Hepatocyte (in vitro differentiated cells): ENCODE measurements at regions not wholly inside any gene's neighbourhood (a gene's known extent, or its start where the extent isn't known, plus 50 kb on each side); places are given as distances from the start of the nearest gene placed in this dataset.
A peak's percentile ranks its signal among the peaks of the same experiment; 100 is the strongest.

Experiments
- DNase-seq: peaks from one replicate; pipeline ENCODE4 v3.0.0-alpha.2; 2016; ENCODE audit warnings: low spot score
- H2AFZ ChIP-seq: fragments of 200-600 bp; sonication (generic); 2 replicates; pipeline ENCODE4 v1.6.0; 2016; ENCODE audit warnings: antibody characterized with exemption, mild to moderate bottlenecking
- H3K27ac ChIP-seq: fragments of 200-600 bp; sonication (generic); 2 replicates; pipeline ENCODE4 v1.5.1; 2016; ENCODE audit warnings: mild to moderate bottlenecking
- H3K27me3 ChIP-seq: fragments of 200-600 bp; sonication (generic); 2 replicates; pipeline ENCODE4 v1.6.1; 2016
- H3K36me3 ChIP-seq: fragments of 200-600 bp; sonication (generic); replicated peaks from 2 replicates; pipeline ENCODE4 v1.5.1; 2016; ENCODE audit warnings: low read depth; ENCODE audit not compliant: insufficient read depth
- H3K4me1 ChIP-seq: fragments of 200-600 bp; sonication (generic); 2 replicates; pipeline ENCODE4 v1.5.1; 2016; ENCODE audit warnings: mild to moderate bottlenecking, moderate library complexity; ENCODE audit not compliant: insufficient read depth
- H3K4me2 ChIP-seq: fragments of 200-600 bp; sonication (generic); 2 replicates; pipeline ENCODE4 v1.6.0; 2016
- H3K4me3 ChIP-seq: fragments of 200-600 bp; sonication (generic); 2 replicates; pipeline ENCODE4 v1.5.1; 2016; ENCODE audit warnings: mild to moderate bottlenecking
- H3K79me2 ChIP-seq: fragments of 200-600 bp; sonication (generic); 2 replicates; pipeline ENCODE4 v1.6.0; 2017; ENCODE audit warnings: mild to moderate bottlenecking
- H3K9me2 ChIP-seq: fragments of 200-600 bp; sonication (generic); replicated peaks from 2 replicates; pipeline ENCODE4 v1.6.0; 2017; ENCODE audit warnings: mild to moderate bottlenecking; ENCODE audit not compliant: insufficient read depth
- H3K9me3 ChIP-seq: fragments of 200-600 bp; sonication (generic); 2 replicates; pipeline ENCODE4 v1.5.1; 2016; ENCODE audit warnings: low read depth, mild to moderate bottlenecking
- H4K20me1 ChIP-seq: fragments of 200-600 bp; sonication (generic); 2 replicates; pipeline ENCODE4 v1.6.0; 2016; ENCODE audit warnings: mild to moderate bottlenecking; ENCODE audit not compliant: insufficient read depth, poor library complexity, severe bottlenecking
- EZH2 ChIP-seq: fragments of 200-600 bp; sonication (generic); IDR thresholded peaks from 2 replicates; pipeline ENCODE4 v1.6.1; 2016; ENCODE audit warnings: antibody characterized with exemption, mild to moderate bottlenecking, borderline replicate concordance
- EZH2phosphoT487 ChIP-seq: fragments of 200-600 bp; sonication (generic); IDR thresholded peaks from one replicate; pipeline ENCODE4 v1.6.1; 2018; ENCODE audit warnings: antibody characterized with exemption, mild to moderate bottlenecking, low read depth, moderate library complexity; ENCODE audit not compliant: unreplicated experiment, severe bottlenecking
- WGBS: methylation state at CpG from one replicate; pipeline ENCODE4 v1.1.6; 2016; ENCODE audit warnings: low lambda C conversion rate; ENCODE audit errors: missing lambda C conversion rate; 5-methylcytosine and 5-hydroxymethylcytosine counted together
- TF ChIP-seq, protein P1 (sequence below): fragments of 200-600 bp; sonication (generic); IDR thresholded peaks from 2 replicates; pipeline ENCODE4 v1.5.1; 2016; ENCODE audit warnings: antibody characterized with exemption, mild to moderate bottlenecking; ENCODE audit not compliant: poor library complexity

DNA sequence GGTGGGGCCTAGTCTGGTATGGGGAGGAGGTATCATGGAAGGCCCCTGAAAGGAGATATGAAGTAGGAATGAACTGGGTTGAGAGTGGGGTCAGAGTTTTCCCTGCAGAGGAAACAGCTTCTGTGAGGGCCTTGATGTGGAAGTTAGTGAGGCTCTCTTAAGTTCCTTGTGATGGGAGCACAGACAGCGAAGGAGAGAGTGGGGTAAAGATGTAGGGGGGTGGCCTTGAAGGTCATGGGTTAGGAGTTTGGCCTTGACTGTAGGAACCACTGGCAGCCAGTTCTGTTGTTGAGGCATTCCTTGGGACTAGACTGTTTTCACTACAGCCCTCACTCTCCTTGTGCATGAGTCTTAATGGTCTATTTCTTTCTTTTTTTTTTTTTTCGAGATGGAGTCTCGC lies 77.8 kb upstream of the NMNAT3 start:
- H3K27me3 ChIP-seq, result no peaks in the 10 kb centered on the region
- H3K4me3 ChIP-seq, result no peak overlapping the region
- no peak for DNase-seq
- H3K27ac ChIP-seq, result no peak overlapping the region
- no peak overlapping the region for H2AFZ ChIP-seq
- H3K9me2 ChIP-seq, result no peaks in the 10 kb centered on the region
- H4K20me1 ChIP-seq, result no peaks in the 10 kb centered on the region
- H3K4me2 ChIP-seq, result no peak overlapping the region
- peaks cover 1% of the 10 kb centered on the region for H3K9me3 ChIP-seq
- 96% methylated on average over 3 of the region's 3 CpGs for whole genome bisulfite sequencing
- no peaks in the 10 kb centered on the region for H3K4me1 ChIP-seq
- no peaks in the 10 kb centered on the region for H3K79me2 ChIP-seq
- TF ChIP-seq, protein P1, sequence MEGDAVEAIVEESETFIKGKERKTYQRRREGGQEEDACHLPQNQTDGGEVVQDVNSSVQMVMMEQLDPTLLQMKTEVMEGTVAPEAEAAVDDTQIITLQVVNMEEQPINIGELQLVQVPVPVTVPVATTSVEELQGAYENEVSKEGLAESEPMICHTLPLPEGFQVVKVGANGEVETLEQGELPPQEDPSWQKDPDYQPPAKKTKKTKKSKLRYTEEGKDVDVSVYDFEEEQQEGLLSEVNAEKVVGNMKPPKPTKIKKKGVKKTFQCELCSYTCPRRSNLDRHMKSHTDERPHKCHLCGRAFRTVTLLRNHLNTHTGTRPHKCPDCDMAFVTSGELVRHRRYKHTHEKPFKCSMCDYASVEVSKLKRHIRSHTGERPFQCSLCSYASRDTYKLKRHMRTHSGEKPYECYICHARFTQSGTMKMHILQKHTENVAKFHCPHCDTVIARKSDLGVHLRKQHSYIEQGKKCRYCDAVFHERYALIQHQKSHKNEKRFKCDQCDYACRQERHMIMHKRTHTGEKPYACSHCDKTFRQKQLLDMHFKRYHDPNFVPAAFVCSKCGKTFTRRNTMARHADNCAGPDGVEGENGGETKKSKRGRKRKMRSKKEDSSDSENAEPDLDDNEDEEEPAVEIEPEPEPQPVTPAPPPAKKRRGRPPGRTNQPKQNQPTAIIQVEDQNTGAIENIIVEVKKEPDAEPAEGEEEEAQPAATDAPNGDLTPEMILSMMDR, result no peak
- no peak for TF ChIP-seq EZH2phosphoT487
- no peak for TF ChIP-seq EZH2
- no peaks in the 10 kb centered on the region for H3K36me3 ChIP-seq

DNA sequence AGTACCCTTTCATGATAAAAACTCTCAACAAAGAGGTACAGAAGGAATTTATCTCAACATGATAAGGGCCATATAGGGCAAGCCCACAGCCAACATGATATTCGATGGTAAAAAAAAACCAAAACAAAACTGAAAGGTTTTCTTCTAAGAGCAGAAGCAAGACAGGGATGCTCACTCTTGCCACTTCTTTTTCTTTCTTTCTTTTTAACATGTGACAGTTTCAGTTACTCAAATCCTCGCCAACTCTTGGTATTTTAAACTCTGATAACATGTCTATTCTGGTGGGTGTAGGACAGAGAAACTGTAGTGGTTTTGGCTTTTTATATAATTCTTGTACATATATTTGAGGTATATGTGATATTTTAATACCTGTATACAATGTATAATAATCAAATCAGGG lies 74.0 kb upstream of the NMNAT3 start:
- Histone ChIP-seq H3K27me3 (no peaks in the 10 kb centered on the region), H3K4me3 (no peak overlapping the region), H3K79me2 (no peaks in the 10 kb centered on the region), H3K4me2 (no peak overlapping the region), H3K27ac (no peak overlapping the region), H2AFZ (no peak overlapping the region), H3K36me3 (no peaks in the 10 kb centered on the region), H4K20me1 (no peaks in the 10 kb centered on the region), H3K4me1 (no peaks in the 10 kb centered on the region), H3K9me2 (no peaks in the 10 kb centered on the region), H3K9me3 (peaks cover 14% of the 10 kb centered on the region)
- 81% methylated on average over 2 of the region's 2 CpGs for WGBS
- no peak for TF ChIP-seq EZH2
- TF ChIP-seq, protein P1, result no peak
- no peak for TF ChIP-seq EZH2phosphoT487
- no peak for DNase-seq

DNA sequence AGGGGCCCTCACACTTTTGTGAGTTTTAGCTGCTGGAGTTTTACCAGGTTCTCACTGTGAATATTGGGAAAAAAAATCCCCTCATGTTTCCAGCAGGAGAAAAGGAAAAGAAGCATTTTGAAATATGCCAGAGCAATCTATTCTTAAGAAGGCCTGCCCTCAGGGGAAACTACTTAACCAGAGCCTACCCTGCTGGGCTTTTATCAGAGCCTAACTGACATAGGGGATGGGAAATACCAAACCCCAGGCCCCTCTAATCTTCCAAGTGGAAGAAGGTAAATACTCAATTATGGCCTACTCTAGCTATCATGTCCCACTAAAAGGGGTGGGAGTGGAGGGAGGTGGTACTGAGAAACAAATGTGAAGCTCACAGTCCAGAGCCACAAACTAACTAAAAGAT lies 68.7 kb upstream of the NMNAT3 start:
- peaks cover 4% of the 10 kb centered on the region for H3K27me3 ChIP-seq
- H3K9me3 ChIP-seq, result peaks cover 14% of the 10 kb centered on the region
- H3K4me1 ChIP-seq, result no peaks in the 10 kb centered on the region
- no peak for DNase-seq
- no peaks in the 10 kb centered on the region for H3K36me3 ChIP-seq
- H3K27ac ChIP-seq, result no peak overlapping the region
- no peaks in the 10 kb centered on the region for H4K20me1 ChIP-seq
- H3K9me2 ChIP-seq, result no peaks in the 10 kb centered on the region
- no peaks in the 10 kb centered on the region for H3K79me2 ChIP-seq
- no peak for TF ChIP-seq EZH2
- TF ChIP-seq, protein P1, result no peak
- no peak for TF ChIP-seq EZH2phosphoT487
- no peak overlapping the region for H3K4me2 ChIP-seq
- no peak overlapping the region for H2AFZ ChIP-seq
- no peak overlapping the region for H3K4me3 ChIP-seq

DNA sequence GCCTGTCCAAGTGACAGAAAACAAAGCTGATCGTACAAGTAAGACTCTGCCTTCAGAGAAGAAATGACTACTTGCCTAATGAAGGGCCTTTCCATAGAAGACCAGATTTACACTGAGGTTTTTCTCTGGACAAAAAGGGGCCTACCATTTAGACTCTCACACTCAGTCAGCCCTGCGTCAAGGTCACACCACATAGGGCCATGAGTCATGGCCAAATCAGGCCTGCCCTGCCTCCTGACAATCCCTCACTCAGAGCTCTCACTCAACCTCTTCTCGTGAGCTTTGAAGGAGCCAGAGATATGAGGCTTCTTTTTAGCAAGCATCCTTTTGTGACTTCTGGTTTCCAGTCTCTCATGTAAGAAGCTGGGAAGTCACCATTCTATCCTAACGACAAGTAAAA lies 68.1 kb upstream of the NMNAT3 start:
- Histone ChIP-seq H3K4me3 (no peak overlapping the region), H3K9me2 (no peaks in the 10 kb centered on the region), H3K27ac (no peak overlapping the region), H3K79me2 (no peaks in the 10 kb centered on the region), H3K9me3 (peaks cover 14% of the 10 kb centered on the region), H4K20me1 (no peaks in the 10 kb centered on the region), H2AFZ (no peak overlapping the region), H3K36me3 (no peaks in the 10 kb centered on the region), H3K27me3 (peaks cover 4% of the 10 kb centered on the region), H3K4me1 (no peaks in the 10 kb centered on the region), H3K4me2 (no peak overlapping the region)
- DNase-seq, result peak; percentile 23
- WGBS, result 57% methylated on average over 4 of the region's 4 CpGs
- no peak for TF ChIP-seq EZH2phosphoT487
- TF ChIP-seq EZH2, result no peak
- TF ChIP-seq, protein P1, result no peak
